Left lung (tissue), 4 donors: ENCODE measurements at regions not wholly inside any gene's neighbourhood (a gene's known extent, or its start where the extent isn't known, plus 50 kb on each side); places are given as distances from the start of the nearest gene placed in this dataset.
A peak's percentile ranks its signal among the peaks of the same experiment; 100 is the strongest.
"Not testable (repeated sequence)": the region's sequence is repeated elsewhere in the genome, so short reads cannot be mapped to it uniquely, and the experiment has no call there.

Experiments used
- ATAC-seq: fragments of 200-7000 bp; cut with Tn5 transposase; one replicate; pipeline ENCODE4 v1.9.1; 2020; ENCODE audit warnings: moderate library complexity
- DNase-seq, 4 donors: peaks; one replicate each; pipeline ENCODE4 v3.0.0-alpha.2; 2013 to 2020
- H3K27ac ChIP-seq, 2 donors: fragments of 200-600 bp; sonication (generic) in 1 of 2; one replicate each; pipeline versions ENCODE4 v1.5.0 to v1.8.0; 2020 to 2021
- H3K27me3 ChIP-seq, 2 donors: fragments of 200-600 bp; sonication (generic) in 1 of 2; one replicate each; pipeline versions ENCODE4 v1.5.0 to v1.8.0; 2020 to 2021
- H3K36me3 ChIP-seq, 2 donors: fragments of 200-600 bp; sonication (generic) in 1 of 2; one replicate each; pipeline versions ENCODE4 v1.5.0 to v1.8.0; 2020 to 2021
- H3K4me1 ChIP-seq, 2 donors: fragments of 200-600 bp; one replicate each; pipeline ENCODE4 v1.8.0; 2021
- H3K4me3 ChIP-seq, 2 donors: fragments of 200-600 bp; sonication (generic) in 1 of 2; one replicate each; pipeline versions ENCODE4 v1.5.0 to v1.8.0; 2020 to 2021; ENCODE audit warnings: mild to moderate bottlenecking in 1 of 2
- H3K9me3 ChIP-seq, 2 donors: fragments of 200-600 bp; sonication (generic) in 1 of 2; one replicate each; pipeline versions ENCODE4 v1.5.0 to v1.8.0; 2020 to 2021
- intact Hi-C, 2 donors: fragments of 100-400 bp; cut with DNase I; formaldehyde crosslinking; loops; one replicate each; pipeline versions ENCODE4 v1.11.2 to v1.14.2; 2022
- TF ChIP-seq, protein P1 (sequence below), 2 donors: fragments of 200-600 bp; sonication (generic) in 1 of 2; IDR thresholded peaks; one replicate each; pipeline versions ENCODE4 v1.5.0 to v1.8.0; 2021; ENCODE audit warnings: antibody characterized with exemption in 2 of 2
- donor health status: DM: no; HTN: yes; CAD: no.
- donor health status: DM: no; HTN: no; CAD: no.

DNA sequence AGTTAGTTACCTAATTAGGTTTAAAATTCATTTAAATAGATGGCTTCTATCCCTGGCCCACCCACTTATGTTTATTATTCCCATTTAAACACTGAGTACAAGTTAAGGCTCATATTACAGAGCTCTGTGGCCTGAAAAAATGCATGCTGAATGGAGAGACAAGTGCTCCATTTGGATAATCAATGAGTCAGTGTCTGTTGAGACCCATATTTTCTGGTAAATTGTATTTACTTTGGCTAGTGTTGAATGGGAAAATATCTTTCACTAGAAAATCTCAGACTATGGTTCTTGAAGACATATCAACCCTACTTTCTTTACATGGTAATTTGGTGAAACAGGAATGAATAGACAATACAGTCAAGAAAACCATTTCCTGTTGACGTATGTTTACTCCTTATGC lies 356.0 kb downstream of the S1PR1 start:
- ATAC-seq (no peak), DNase-seq (no peak)
- no peaks in the 10 kb centered on the region for H3K27me3 ChIP-seq
- no peaks in the 10 kb centered on the region for H3K36me3 ChIP-seq
- intact Hi-C loops = no loop called here
- no peaks in the 10 kb centered on the region for H3K9me3 ChIP-seq
- TF ChIP-seq, protein P1, sequence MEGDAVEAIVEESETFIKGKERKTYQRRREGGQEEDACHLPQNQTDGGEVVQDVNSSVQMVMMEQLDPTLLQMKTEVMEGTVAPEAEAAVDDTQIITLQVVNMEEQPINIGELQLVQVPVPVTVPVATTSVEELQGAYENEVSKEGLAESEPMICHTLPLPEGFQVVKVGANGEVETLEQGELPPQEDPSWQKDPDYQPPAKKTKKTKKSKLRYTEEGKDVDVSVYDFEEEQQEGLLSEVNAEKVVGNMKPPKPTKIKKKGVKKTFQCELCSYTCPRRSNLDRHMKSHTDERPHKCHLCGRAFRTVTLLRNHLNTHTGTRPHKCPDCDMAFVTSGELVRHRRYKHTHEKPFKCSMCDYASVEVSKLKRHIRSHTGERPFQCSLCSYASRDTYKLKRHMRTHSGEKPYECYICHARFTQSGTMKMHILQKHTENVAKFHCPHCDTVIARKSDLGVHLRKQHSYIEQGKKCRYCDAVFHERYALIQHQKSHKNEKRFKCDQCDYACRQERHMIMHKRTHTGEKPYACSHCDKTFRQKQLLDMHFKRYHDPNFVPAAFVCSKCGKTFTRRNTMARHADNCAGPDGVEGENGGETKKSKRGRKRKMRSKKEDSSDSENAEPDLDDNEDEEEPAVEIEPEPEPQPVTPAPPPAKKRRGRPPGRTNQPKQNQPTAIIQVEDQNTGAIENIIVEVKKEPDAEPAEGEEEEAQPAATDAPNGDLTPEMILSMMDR (IDR thresholded peaks at IDR 0.05) = no peak
- H3K4me1 ChIP-seq = no peaks in the 10 kb centered on the region
- H3K4me3 ChIP-seq = no peak overlapping the region
- no peak overlapping the region for H3K27ac ChIP-seq

DNA sequence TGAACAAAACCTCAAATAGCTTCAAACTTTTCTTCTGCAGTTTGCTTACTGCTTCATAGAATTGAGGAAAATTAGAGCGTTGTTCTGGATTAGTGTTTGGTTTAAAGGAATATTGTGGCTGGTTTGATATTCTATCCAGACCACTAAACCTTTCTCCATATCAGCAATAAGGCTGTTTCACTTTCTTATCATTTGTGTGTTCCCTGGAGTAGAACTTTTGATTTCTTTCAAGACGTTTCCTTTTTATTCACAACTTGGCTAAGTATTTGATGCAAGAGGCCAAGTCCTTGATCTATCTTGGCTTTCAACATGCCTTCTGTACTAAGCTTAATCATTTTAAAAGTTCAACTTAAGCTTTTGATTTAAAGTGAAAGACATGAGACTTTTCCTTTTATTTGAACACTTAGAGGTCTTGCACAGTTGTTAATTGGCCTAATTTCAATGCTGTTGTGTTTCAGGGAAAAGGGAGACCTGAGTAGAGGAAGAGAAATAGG lies 359.1 kb downstream of the S1PR1 start:
- H3K9me3 ChIP-seq = no peaks in the 10 kb centered on the region
- no peak overlapping the region for H3K27ac ChIP-seq
- peak in 2 of 4 donors; percentile 6 to 43 for DNase-seq
- TF ChIP-seq, protein P1 (IDR thresholded peaks at IDR 0.05) = no peak
- H3K36me3 ChIP-seq = no peaks in the 10 kb centered on the region
- no peaks in the 10 kb centered on the region for H3K4me1 ChIP-seq
- intact Hi-C loops = no loop called here
- no peaks in the 10 kb centered on the region for H3K27me3 ChIP-seq
- H3K4me3 ChIP-seq = no peak overlapping the region
- ATAC-seq = no peak

DNA sequence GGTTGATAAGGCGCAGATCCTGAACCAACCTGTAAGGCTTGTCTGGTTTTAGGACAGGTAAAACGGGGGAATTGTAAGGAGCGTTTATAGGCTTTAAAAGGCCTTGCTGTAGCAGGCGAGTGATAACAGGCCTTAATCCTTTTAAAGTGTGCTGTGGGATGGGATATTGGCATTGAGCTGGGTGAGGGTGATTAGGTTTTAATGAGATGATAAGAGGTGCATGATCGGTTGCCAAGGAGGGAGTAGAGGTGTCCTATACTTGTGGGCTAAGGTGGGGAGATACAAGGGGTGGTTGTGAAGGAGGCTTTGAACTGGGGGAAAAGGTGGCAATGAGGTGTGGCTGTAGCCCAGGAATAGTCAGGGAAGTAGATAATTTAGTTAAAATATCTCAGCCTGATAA lies 363.8 kb downstream of the S1PR1 start:
- ATAC-seq, H3K36me3 ChIP-seq, DNase-seq, H3K27ac ChIP-seq, H3K4me3 ChIP-seq, H3K4me1 ChIP-seq, H3K27me3 ChIP-seq, H3K9me3 ChIP-seq, intact Hi-C loops: not testable (repeated sequence)

DNA sequence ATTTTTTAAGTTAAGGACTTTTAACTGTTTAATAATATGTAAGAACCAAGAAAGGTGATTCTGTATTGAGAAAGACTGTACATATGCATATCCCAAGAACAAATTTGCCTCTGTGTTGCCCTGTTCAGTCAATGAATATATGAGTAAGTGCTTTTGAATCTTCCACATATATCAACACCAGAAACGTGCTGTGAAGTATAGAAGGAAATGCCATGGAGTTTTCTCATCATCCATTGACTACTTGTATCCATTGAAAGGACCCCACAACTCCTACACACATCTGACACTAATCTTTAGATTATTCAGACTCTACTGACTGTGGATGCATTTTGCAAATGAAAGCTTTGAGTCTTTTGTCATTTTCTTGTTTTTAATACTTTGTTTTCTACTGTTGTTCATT lies 366.9 kb downstream of the S1PR1 start:
- no peaks in the 10 kb centered on the region for H3K27me3 ChIP-seq
- no peak overlapping the region for H3K27ac ChIP-seq
- H3K9me3 ChIP-seq = peaks cover 0 to 2% of the 10 kb centered on the region in 2 donors
- no peak overlapping the region for H3K4me3 ChIP-seq
- H3K36me3 ChIP-seq = no peaks in the 10 kb centered on the region
- DNase-seq = no peak
- no peak for ATAC-seq
- TF ChIP-seq, protein P1 (IDR thresholded peaks at IDR 0.05) = no peak
- intact Hi-C loops = no loop called here
- H3K4me1 ChIP-seq = no peaks in the 10 kb centered on the region

DNA sequence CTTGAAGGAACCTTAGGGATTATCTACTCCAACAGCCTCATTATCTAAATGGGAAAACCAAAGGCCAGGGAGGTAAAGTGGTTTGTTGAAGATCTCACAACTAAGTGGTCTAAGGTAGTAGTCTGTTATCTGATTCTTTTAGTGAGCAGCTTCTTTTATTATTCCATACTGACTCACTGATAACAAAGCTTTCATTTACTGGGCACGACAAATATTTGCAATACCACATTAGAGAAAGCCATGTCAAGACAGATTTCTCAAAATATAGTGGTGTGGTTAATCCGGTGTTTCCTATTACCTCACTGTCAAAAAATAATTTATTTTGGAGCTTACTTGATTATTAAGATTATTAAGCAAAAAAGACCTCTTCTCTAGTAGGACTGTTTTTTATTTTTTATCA lies 369.1 kb downstream of the S1PR1 start:
- intact Hi-C loops = no loop called here
- no peaks in the 10 kb centered on the region for H3K27me3 ChIP-seq

DNA sequence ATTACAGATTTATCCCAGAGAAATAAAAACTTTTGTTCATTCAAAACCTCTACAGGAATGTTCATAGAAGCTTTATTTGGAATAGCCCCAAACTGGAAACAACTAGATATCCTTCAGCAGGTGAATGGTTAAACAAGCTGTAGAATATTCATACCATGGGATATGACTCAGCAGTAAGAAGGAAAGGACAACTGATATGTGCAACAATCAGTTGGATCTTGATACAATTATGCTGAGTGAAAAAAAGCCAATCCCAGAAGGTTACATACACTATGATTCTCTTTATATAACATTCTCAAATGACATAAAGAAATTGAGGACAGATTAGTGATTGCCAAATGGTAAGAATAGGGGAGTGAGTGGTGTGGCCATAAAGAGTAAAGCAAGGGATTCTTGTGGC lies 376.7 kb downstream of the S1PR1 start:
- ATAC-seq (no peak), DNase-seq (no peak)
- Histone ChIP-seq H3K9me3 (peaks cover 0 to 16% of the 10 kb centered on the region in 2 donors), H3K4me3 (no peak overlapping the region), H3K36me3 (no peaks in the 10 kb centered on the region), H3K27me3 (no peaks in the 10 kb centered on the region), H3K4me1 (no peaks in the 10 kb centered on the region), H3K27ac (no peak overlapping the region)
- TF ChIP-seq, protein P1 (IDR thresholded peaks at IDR 0.05) = no peak
- intact Hi-C loops = no loop called here

More for the DNA sequence above, 369.1 kb downstream of the S1PR1 start:
- Histone ChIP-seq H3K4me3 (no peak overlapping the region), H3K4me1 (no peaks in the 10 kb centered on the region), H3K36me3 (no peaks in the 10 kb centered on the region), H3K27ac (no peak overlapping the region), H3K9me3 (peaks cover 0 to 16% of the 10 kb centered on the region in 2 donors)
- TF ChIP-seq, protein P1 (IDR thresholded peaks at IDR 0.05) = no peak
- ATAC-seq (no peak), DNase-seq (no peak)
